GM10266 (cell line): ENCODE measurements at regions not wholly inside any gene's neighbourhood (a gene's known extent, or its start where the extent isn't known, plus 50 kb on each side); places are given as distances from the start of the nearest gene placed in this dataset.
"Not testable (repeated sequence)": the region's sequence is repeated elsewhere in the genome, so short reads cannot be mapped to it uniquely, and the experiment has no call there.

ENCODE experiments used
- DNase-seq: peaks from one replicate; pipeline ENCODE4 v3.0.0; 2012; ENCODE audit errors: extremely low spot score
- CTCF ChIP-seq: IDR thresholded peaks from 2 replicates; pipeline ENCODE4 v1.5.1; 2012; ENCODE audit warnings: mild to moderate bottlenecking, low read depth; ENCODE audit not compliant: control insufficient read depth, insufficient read depth; ENCODE audit errors: missing control alignments

- TF ChIP-seq CTCF: no peak
- no peak for DNase-seq
Observed at GRCh38 chr15:66968806-66969596, 96.4 kb upstream of the SMAD3 start.

DNA sequence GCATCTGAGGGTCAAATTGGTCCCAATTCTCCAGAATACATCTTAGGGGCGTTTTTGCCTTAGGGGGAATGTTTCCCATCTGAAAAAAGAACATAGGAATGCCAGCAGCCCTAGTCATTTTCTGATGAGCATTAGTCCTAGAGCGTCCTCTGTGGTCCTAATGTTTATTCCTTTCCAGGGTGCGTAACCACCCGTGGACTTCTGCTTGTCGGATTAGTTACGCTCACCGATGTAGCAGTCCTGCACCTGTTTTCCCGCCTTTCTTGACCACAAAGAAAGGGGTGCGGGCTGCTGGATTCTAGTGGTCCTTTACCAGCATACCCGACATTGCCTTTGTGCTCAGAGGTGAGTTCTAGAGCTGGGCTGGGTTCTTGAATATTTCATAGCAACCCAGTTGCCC is 91.3 kb upstream of the SMAD3 start:
- DNase-seq: not testable (repeated sequence)

- DNase-seq: not testable (repeated sequence)
Observed at GRCh38 chr15:66976106-66976640, 89.2 kb upstream of the SMAD3 start.

DNA sequence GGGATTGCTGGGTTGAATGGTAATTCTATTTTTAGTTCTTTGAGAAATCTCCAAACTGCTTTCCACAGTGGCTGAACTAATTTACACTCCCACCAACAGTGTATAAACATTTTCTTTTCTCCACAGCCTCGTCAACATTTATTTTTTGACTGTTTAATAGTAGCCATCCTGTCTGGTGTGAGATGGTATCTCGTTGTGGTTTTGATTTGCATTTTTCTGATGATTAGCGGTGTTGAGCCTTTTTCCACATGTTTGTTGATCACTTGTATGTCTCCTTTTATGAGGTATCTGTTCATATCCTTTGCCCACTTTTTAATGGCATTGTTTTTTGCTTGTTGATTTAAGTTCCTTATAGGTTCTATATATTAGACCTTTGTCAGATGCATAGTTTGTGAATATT is 85.1 kb upstream of the SMAD3 start:
- not testable (repeated sequence) for DNase-seq

- DNase-seq: no peak
- TF ChIP-seq CTCF: no peak
Observed at GRCh38 chr15:66981771-66982170, 83.6 kb upstream of the SMAD3 start.

- no peak for DNase-seq
- no peak for TF ChIP-seq CTCF
Observed at GRCh38 chr15:66982250-66982649, 83.2 kb upstream of the SMAD3 start.

DNA sequence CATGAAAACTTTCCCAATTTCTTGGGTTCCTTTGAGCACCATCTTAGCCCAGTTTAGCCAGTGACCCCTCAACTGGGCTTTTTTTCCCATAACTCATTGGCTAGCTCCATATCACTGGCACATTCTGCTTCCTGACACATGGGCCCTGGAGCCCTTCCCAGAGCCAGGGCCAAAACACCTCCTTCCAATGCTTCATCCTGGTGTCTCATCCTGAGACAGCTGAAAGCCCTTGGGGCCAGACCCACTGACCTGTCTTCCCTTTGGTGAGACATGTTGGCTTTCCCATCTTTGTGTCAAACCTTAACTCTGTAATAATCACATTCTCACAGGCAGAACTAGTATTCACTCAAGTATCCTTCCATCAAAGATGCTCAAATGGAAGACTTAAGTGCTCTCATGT is 82.6 kb upstream of the SMAD3 start:
- no peak for DNase-seq
- no peak for TF ChIP-seq CTCF

DNA sequence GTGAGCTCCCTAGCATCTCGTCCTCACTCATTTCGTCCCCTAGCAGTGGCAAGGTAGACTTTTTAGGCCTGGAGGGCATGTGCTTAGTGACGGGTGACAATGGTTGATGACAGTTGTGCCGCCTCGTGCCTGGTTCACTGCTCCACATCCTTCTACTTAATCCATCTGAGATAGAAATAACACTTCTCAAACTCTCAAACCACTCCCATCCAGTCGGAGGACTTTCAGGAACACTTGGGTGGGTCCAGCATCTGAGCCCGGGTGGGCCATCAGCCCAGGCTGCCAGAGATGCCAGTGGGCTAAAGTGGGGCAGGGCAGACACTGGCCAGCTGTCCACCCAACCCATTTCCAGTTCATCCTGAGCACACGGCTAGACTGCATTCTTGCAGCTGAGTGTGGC is 79.7 kb upstream of the SMAD3 start:
- no peak for DNase-seq
- no peak for TF ChIP-seq CTCF

GRCh38 chr15:66986951-66987350 is 78.5 kb upstream of the SMAD3 start:
- no peak for DNase-seq
- no peak for TF ChIP-seq CTCF
